Thoracic aorta (tissue), 2 donors: ENCODE measurements at regions not wholly inside any gene's neighbourhood (a gene's known extent, or its start where the extent isn't known, plus 50 kb on each side); places are given as distances from the start of the nearest gene placed in this dataset.
"Not testable (repeated sequence)": the region's sequence is repeated elsewhere in the genome, so short reads cannot be mapped to it uniquely, and the experiment has no call there.

ENCODE experiments used
- ATAC-seq: fragments of 150-250 bp; one replicate; pipeline ENCODE4 v1.8.0; 2017; ENCODE audit warnings: low read depth; ENCODE audit not compliant: insufficient number of reproducible peaks, low FRiP score
- DNase-seq: peaks from one replicate; pipeline ENCODE4 v3.0.0-alpha.2; 2020; ENCODE audit warnings: low spot score
- H3K27ac ChIP-seq, 2 donors: fragments of 200-600 bp; sonication (generic); 1 replicate in 1 of 2; 2 replicates in 1 of 2; pipeline ENCODE4 v1.5.1; 2016; ENCODE audit warnings: mild to moderate bottlenecking in 2 of 2, moderate library complexity in 2 of 2
- H3K27me3 ChIP-seq: fragments of 200-600 bp; sonication (generic); replicated peaks from 2 replicates; pipeline ENCODE4 v1.6.0; 2016; ENCODE audit warnings: mild to moderate bottlenecking; ENCODE audit not compliant: insufficient read depth
- H3K36me3 ChIP-seq: fragments of 200-600 bp; sonication (generic); one replicate; pipeline ENCODE4 v1.5.1; 2016
- H3K4me1 ChIP-seq, 2 donors: fragments of 200-600 bp; sonication (generic); 1 replicate in 1 of 2; 2 replicates in 1 of 2; pipeline versions ENCODE4 v1.5.1 to v1.6.0; 2016; ENCODE audit warnings: low read depth in 2 of 2, mild to moderate bottlenecking in 1 of 2; ENCODE audit not compliant: control insufficient read depth in 1 of 2
- H3K4me3 ChIP-seq: fragments of 200-600 bp; sonication (generic); 2 replicates; pipeline ENCODE4 v1.5.1; 2016; ENCODE audit warnings: mild to moderate bottlenecking
- H3K9me3 ChIP-seq: fragments of 200-600 bp; sonication (generic); 2 replicates; pipeline ENCODE4 v1.5.1; 2016
- TF ChIP-seq, protein P1 (sequence below): fragments of 200-600 bp; sonication (generic); IDR thresholded peaks from one replicate; pipeline ENCODE4 v1.5.1; 2019; ENCODE audit warnings: antibody characterized with exemption

GRCh38 chr3:170653801-170654200 is 67.9 kb upstream of the SLC7A14 start:
- TF ChIP-seq, protein P1, sequence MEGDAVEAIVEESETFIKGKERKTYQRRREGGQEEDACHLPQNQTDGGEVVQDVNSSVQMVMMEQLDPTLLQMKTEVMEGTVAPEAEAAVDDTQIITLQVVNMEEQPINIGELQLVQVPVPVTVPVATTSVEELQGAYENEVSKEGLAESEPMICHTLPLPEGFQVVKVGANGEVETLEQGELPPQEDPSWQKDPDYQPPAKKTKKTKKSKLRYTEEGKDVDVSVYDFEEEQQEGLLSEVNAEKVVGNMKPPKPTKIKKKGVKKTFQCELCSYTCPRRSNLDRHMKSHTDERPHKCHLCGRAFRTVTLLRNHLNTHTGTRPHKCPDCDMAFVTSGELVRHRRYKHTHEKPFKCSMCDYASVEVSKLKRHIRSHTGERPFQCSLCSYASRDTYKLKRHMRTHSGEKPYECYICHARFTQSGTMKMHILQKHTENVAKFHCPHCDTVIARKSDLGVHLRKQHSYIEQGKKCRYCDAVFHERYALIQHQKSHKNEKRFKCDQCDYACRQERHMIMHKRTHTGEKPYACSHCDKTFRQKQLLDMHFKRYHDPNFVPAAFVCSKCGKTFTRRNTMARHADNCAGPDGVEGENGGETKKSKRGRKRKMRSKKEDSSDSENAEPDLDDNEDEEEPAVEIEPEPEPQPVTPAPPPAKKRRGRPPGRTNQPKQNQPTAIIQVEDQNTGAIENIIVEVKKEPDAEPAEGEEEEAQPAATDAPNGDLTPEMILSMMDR = no peak
- no peak for DNase-seq
- Histone ChIP-seq H3K4me1 (no peaks in the 10 kb centered on the region), H3K4me3 (no peak overlapping the region), H3K9me3 (no peaks in the 10 kb centered on the region), H3K27ac (no peak overlapping the region), H3K27me3 (no peaks in the 10 kb centered on the region), H3K36me3 (no peaks in the 10 kb centered on the region)
- no peak for ATAC-seq

DNA sequence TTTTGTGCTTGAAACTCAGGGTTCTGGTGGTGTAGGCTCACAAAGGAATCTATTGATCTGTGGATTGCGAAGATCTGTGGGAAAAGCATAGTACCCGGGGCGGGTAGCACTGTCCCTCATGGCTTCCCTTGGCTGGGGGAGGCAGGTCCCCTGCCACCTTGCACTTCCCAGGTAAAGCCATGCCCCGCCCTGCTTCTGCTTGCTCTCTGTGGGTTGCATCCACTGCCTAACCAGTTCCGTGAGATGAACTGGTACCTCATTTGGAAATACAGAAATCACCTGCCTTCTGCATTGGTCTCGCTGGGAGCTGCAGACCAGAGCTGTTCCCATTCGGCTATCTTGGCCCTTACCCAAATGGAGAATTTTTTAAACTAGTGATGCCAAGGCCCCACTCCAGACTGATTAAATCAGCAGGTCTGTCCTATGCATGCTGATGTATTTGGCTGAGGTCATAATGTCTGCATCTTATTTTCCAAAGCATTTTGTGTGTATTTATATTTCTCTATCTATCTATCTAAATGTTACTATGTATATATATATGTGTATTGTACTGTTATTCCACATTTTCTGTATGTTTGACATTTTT is 65.5 kb upstream of the SLC7A14 start:
- no peaks in the 10 kb centered on the region for H3K27me3 ChIP-seq

GRCh38 chr3:170650557-170650956 is 64.7 kb upstream of the SLC7A14 start:
- H3K9me3 ChIP-seq, H3K4me1 ChIP-seq, DNase-seq, H3K36me3 ChIP-seq, ATAC-seq, H3K27me3 ChIP-seq, H3K27ac ChIP-seq, H3K4me3 ChIP-seq: not testable (repeated sequence)

More for the DNA sequence above, 65.5 kb upstream of the SLC7A14 start:
- Histone ChIP-seq H3K27ac (no peak overlapping the region), H3K36me3 (no peaks in the 10 kb centered on the region), H3K4me1 (no peaks in the 10 kb centered on the region), H3K9me3 (no peaks in the 10 kb centered on the region), H3K4me3 (no peak overlapping the region)
- ATAC-seq (no peak), DNase-seq (no peak)
- TF ChIP-seq, protein P1 = no peak

DNA sequence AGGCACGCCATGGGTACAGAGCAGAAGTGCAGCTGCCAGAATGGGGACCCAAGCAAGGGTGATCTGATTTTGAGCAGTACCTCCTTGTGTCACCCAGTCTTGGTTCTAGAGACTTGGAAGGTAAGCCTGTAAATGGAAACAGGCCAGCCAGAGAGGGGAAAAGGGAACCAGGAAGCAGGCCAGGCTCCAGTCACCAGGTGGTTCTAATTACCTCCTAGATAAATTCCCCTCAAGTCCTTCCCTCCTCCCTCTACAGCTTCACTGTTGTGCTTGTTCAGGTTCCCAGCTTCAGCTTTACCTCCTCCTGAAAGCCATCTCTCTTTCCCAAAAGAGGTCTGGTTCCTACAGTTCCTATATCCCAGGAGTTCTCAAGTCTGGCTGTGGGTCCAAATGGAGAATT is 58.8 kb upstream of the SLC7A14 start:
- no peaks in the 10 kb centered on the region for H3K36me3 ChIP-seq
- TF ChIP-seq, protein P1 = no peak
- peaks cover 6 to 22% of the 10 kb centered on the region in 2 donors for H3K4me1 ChIP-seq
- no peak overlapping the region for H3K27ac ChIP-seq
- H3K9me3 ChIP-seq = no peaks in the 10 kb centered on the region
- H3K27me3 ChIP-seq = no peaks in the 10 kb centered on the region
- no peak overlapping the region for H3K4me3 ChIP-seq
- ATAC-seq (no peak), DNase-seq (no peak)

DNA sequence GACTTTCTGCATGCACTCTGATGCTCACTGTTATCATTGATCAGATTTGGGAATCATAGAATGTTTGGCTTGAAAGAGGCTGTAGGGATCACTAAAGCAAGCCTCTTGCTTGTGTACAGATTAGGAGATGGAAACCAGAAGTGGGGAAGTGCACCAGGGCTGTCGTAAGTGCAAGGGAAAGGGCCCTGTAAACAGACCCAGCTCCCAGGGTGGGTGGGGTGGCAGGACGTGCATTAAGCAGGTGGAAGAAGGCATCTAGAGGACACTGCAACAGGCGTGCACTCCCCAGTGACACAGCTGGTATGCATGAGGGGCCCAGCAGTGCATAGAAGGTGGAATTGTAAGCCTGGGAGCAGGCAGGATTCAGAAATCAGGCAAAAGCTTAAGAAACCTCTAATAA is 58.0 kb upstream of the SLC7A14 start:
- Histone ChIP-seq H3K27me3 (no peaks in the 10 kb centered on the region), H3K4me3 (no peak overlapping the region), H3K9me3 (no peaks in the 10 kb centered on the region), H3K36me3 (no peaks in the 10 kb centered on the region), H3K4me1 (peaks cover 6 to 22% of the 10 kb centered on the region in 2 donors), H3K27ac (no peak overlapping the region)
- DNase-seq = no peak
- TF ChIP-seq, protein P1 = no peak
- no peak for ATAC-seq
